HepG2 (cell line): ENCODE measurements at regions not wholly inside any gene's neighbourhood (a gene's known extent, or its start where the extent isn't known, plus 50 kb on each side); places are given as distances from the start of the nearest gene placed in this dataset.
A peak's percentile ranks its signal among the peaks of the same experiment; 100 is the strongest.

Experiments used
- AHDC1 ChIP-seq: sonication (generic); formaldehyde crosslinking; IDR thresholded peaks from 2 replicates; pipeline ENCODE4 v1.5.1; 2020; ENCODE audit warnings: mild to moderate bottlenecking, missing genetic modification reagents, borderline replicate concordance
- CREM ChIP-seq, 2 experiments: sonication (generic) in 1 of 2; formaldehyde crosslinking in 1 of 2; IDR thresholded peaks; 2 replicates each; pipeline versions ENCODE4 v1.4.0 to v1.6.1; 2016 to 2020; ENCODE audit warnings: antibody characterized with exemption in 1 of 2, mild to moderate bottlenecking in 1 of 2, missing genetic modification reagents in 1 of 2
- DPF2 ChIP-seq: sonication (generic); formaldehyde crosslinking; IDR thresholded peaks from 2 replicates; pipeline ENCODE4 v1.4.0; 2020; ENCODE audit warnings: mild to moderate bottlenecking, low read depth, missing genetic modification reagents, borderline replicate concordance
- ETV5 ChIP-seq: IDR thresholded peaks from 2 replicates; pipeline ENCODE4 v1.6.1; 2018; ENCODE audit warnings: missing biosample characterization, missing genetic modification reagents, inconsistent platforms, borderline replicate concordance
- HDAC1 ChIP-seq: sonication (generic); formaldehyde crosslinking; IDR thresholded peaks from 2 replicates; pipeline ENCODE4 v1.5.1; 2020; ENCODE audit warnings: mild to moderate bottlenecking, missing genetic modification reagents
- IRF2 ChIP-seq: IDR thresholded peaks from 2 replicates; pipeline ENCODE4 v1.6.1; 2018; ENCODE audit warnings: missing genetic modification reagents, missing compliant biosample characterization
- ISL2 ChIP-seq: sonication (generic); formaldehyde crosslinking; IDR thresholded peaks from 2 replicates; pipeline ENCODE4 v1.5.0; 2020; ENCODE audit warnings: missing genetic modification reagents
- JARID2 ChIP-seq: sonication (generic); formaldehyde crosslinking; IDR thresholded peaks from 2 replicates; pipeline ENCODE4 v1.8.1; 2023; ENCODE audit warnings: missing genetic modification reagents, inconsistent platforms; ENCODE audit not compliant: insufficient replicate concordance
- KDM6A ChIP-seq: IDR thresholded peaks from 2 replicates; pipeline ENCODE4 v1.6.1; 2016; ENCODE audit warnings: low read depth
- KLF6 ChIP-seq: IDR thresholded peaks from 2 replicates; pipeline ENCODE4 v1.8.0; 2016; ENCODE audit warnings: missing biosample characterization, missing genetic modification reagents
- LBX2 ChIP-seq: sonication (generic); formaldehyde crosslinking; IDR thresholded peaks from 2 replicates; pipeline ENCODE4 v1.5.0; 2020; ENCODE audit warnings: missing genetic modification reagents, mild to moderate bottlenecking, borderline replicate concordance
- MTERF4 ChIP-seq: sonication (generic); formaldehyde crosslinking; IDR thresholded peaks from 2 replicates; pipeline ENCODE4 v1.8.0; 2023; ENCODE audit warnings: mild to moderate bottlenecking, missing genetic modification reagents
- PHF21A ChIP-seq: sonication (generic); formaldehyde crosslinking; IDR thresholded peaks from 2 replicates; pipeline ENCODE4 v1.5.0; 2020; ENCODE audit warnings: mild to moderate bottlenecking, missing genetic modification reagents
- PHF8 ChIP-seq: sonication (generic); formaldehyde crosslinking; IDR thresholded peaks from 2 replicates; pipeline ENCODE4 v1.5.0; 2020; ENCODE audit warnings: missing genetic modification reagents
- POLR2AphosphoS5 ChIP-seq: IDR thresholded peaks from 2 replicates; pipeline ENCODE4 v1.6.1; 2012; ENCODE audit warnings: low read depth, low read length
- REL ChIP-seq: sonication (generic); formaldehyde crosslinking; conservative IDR thresholded peaks from 2 replicates; pipeline ENCODE4 v1.8.0; 2022; ENCODE audit warnings: mild to moderate bottlenecking, missing genetic modification reagents, moderate library complexity
- REST ChIP-seq, 2 experiments: IDR thresholded peaks; 2 replicates each; pipeline ENCODE4 v1.6.1; 2011 to 2012; ENCODE audit warnings: low read length in 2 of 2, borderline replicate concordance in 1 of 2, low read depth in 1 of 2, mild to moderate bottlenecking in 1 of 2, moderate library complexity in 1 of 2
- TRIM24 ChIP-seq: sonication (generic); formaldehyde crosslinking; IDR thresholded peaks from 2 replicates; pipeline ENCODE4 v1.8.0; 2022; ENCODE audit warnings: mild to moderate bottlenecking, missing genetic modification reagents
- ZFX ChIP-seq: sonication (generic); formaldehyde crosslinking; IDR thresholded peaks from 2 replicates; pipeline ENCODE4 v1.4.0; 2020; ENCODE audit warnings: mild to moderate bottlenecking, low read depth, missing genetic modification reagents, moderate library complexity

GRCh38 chr4:124526769-124527168, 185.8 kb downstream of the ANKRD50 start (continued):
- TF ChIP-seq AHDC1 (CRISPR knock-in tag) = peak; percentile 96; the same call in 1 of the 2 replicates
- TF ChIP-seq TRIM24 = no peak
- no peak for TF ChIP-seq MTERF4
- peak; percentile 91 for TF ChIP-seq ISL2 (CRISPR knock-in tag)
- TF ChIP-seq HDAC1 (CRISPR knock-in tag) = peak; percentile 50; the same call in 1 of the 2 replicates
- no peak for TF ChIP-seq LBX2 (CRISPR knock-in tag)
- TF ChIP-seq KDM6A (CRISPR knock-in tag) = peak; percentile 72
- TF ChIP-seq ZFX = no peak
- peak in 1 of 2 experiments; percentile 52; a peak in 1 of 4 replicates for TF ChIP-seq REST (IDR thresholded peaks at IDR 0.05; ENCODE audit: borderline replicate concordance in 1 of 2, low read depth in 1 of 2, low read length in 2 of 2)
- peak; percentile 67; the same call in 1 of the 2 replicates for TF ChIP-seq DPF2 (CRISPR knock-in tag)
- no peak for TF ChIP-seq PHF8 (CRISPR knock-in tag)
- TF ChIP-seq JARID2 = no peak
- TF ChIP-seq REL = no peak
- TF ChIP-seq PHF21A (CRISPR knock-in tag) = peak; percentile 70
- TF ChIP-seq POLR2AphosphoS5 = no peak
- peak; percentile 89; the same call in 1 of the 2 replicates for TF ChIP-seq ETV5
- TF ChIP-seq KLF6 (CRISPR knock-in tag) = 0 out of 2 replicates have a peak, but pooled peaks have one; percentile 23
- peak; percentile 68 for TF ChIP-seq CREM (IDR thresholded peaks at IDR 0.05)
- no peak for TF ChIP-seq CREM (CRISPR knock-in tag; IDR thresholded peaks at IDR 0.05)
- peak; percentile 84; the same call in 1 of the 2 replicates for TF ChIP-seq IRF2 (CRISPR knock-in tag)
